HG03520 (cell line): ENCODE measurements at regions not wholly inside any gene's neighbourhood (a gene's known extent, or its start where the extent isn't known, plus 50 kb on each side); places are given as distances from the start of the nearest gene placed in this dataset.
A peak's percentile ranks its signal among the peaks of the same experiment; 100 is the strongest.

Source experiments
- ATAC-seq: cut with Tn5 transposase; IDR thresholded peaks from one replicate; pipeline ENCODE4 v1.9.1; 2021; ENCODE audit warnings: mild to moderate bottlenecking, moderate library complexity; ENCODE audit not compliant: unreplicated experiment

- no peak for ATAC-seq
Observed at GRCh38 chr15:38671675-38672254, 107.2 kb upstream of the RASGRP1 start.

- ATAC-seq = no peak
Observed at GRCh38 chr15:38672273-38672672, 107.7 kb upstream of the RASGRP1 start.

DNA sequence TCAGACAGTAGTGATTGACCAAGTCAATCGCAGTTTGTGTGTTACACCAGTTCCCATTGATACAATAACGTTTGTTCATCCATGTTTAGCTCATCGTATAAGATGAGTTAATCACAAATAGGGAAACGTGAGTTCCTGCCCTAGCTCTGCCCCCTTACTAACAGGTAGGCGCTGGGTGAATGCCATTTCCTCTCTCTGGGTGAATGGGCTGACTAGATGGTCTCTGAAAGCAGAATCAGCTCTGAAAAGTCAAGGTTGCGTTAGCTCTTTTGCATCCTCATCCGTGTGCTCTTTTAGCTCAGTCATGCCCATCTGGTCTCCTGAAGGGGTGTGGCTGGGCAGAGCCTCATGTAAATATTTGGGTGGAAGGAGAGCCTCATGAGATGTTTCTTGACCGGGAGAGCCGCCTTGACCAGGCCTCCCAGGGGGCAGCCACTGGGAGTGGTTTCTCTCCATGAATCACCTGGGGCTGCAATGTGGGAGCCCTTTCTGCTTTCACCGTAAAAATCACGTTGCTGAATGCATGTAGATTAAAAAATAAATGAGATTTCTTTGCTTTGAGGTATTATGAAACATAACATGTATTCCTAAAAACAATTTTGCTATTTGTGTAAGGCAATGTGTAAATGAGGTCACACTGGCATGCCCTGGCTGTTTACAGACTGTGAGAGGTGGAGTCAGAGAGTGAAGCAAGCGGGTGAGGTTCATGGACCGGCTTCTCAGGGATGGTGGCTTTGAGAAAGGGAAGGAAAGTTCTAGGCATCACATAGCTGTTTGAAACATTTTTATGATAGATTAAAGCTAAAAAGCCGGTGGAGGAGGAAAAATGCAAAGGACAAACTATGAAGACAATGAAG, 108.4 kb upstream of the RASGRP1 start:
- ATAC-seq = no peak

GRCh38 chr15:38674448-38674847, 109.8 kb upstream of the RASGRP1 start:
- ATAC-seq = no peak

DNA sequence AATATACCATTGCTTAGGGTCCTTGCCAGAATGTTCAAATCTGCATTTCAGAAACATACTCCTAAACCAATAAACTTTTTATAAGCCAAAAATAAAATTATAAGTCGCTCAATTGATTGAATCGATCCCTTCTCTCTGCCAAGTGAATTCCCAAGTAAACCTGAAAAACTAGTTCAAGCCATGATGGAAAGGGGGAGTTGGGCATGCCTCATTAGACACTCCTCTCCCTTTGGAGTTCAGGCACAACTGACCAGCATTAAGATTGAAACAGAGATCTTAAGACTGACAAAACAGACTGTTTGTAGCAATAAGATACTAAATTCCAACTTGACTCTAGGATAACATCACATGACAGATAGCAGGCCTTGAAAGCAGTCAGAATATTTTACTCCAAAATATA, 113.7 kb upstream of the RASGRP1 start:
- ATAC-seq = no peak

GRCh38 chr15:38680775-38681174, 116.2 kb upstream of the RASGRP1 start:
- ATAC-seq = no peak

DNA sequence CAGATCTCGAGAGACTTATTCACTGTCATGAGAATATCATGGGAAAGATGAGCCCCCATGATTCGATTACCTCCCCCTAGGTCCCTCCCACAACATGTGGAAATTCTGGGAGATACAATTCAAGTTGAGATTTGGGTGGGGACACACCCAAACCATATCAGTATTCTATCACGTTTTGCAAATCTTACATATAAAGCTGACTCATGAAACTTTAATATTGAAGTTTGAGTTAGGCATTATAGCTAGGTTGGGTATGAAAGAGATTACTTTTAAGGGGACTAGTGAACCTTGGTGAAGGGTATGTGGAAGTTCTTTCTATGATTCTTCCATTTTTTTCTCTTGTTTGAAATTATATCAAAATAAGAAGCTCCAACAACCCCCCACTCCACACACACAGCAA, 117.7 kb upstream of the RASGRP1 start:
- ATAC-seq = no peak

DNA sequence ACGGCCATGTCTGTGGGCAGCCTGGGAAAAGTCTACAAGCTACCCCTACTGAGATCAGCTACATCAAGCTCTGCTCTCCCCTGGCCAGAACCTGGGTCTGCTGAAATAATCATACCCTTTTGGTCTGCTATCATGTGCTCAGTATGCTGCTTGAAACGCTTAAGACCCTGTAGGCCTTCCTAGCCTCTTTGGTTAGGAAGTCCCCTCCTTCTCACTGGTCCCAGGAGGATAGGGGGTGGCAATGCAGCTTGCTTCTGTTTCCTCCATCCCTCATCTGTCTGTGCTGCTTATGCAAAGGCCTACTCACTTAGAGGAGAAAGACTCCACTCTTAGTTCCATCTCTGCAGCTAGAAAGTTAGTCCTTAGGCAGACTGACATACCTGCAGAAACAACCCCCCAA, 118.2 kb upstream of the RASGRP1 start:
- no peak for ATAC-seq

DNA sequence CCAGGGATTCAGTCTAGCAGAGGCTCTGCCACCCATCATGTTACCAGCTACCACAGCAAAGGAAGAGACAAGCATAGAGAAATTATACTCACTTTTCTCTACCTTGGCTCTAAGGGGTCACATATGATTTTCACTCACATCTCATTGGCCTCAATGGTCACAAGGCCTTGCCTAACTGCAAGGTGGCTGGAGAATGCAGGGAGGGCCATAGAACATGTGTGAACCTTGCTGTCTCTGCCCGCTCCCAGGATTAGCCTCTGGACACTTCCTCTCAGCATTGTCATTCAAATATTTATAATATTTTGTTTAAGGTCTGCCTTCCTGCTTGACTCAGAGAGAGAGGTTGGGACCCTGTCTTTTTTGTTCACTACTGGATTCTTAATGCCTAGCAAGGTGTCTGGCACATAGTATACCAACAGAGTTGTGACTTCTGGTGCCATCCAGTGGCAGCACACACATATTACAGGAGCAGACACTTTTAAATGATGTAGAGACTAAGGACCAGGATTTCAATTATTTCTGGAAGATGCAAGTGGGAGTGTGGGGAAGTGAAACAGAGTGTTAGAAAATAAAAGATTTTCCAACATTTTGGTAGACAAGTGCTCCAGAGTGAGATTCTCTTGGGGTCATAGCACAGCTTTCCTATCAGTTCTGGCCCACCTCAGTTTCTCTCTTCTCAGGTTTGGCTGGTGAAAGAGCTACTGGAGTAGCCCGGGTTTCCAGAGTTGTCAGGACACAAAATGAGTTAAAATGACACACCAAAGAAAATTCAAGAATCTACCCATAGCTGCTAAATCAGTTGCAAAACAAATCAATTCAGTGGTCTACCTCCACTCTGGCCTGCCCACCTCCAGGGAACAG, 119.0 kb upstream of the RASGRP1 start:
- ATAC-seq = peak; percentile 83

DNA sequence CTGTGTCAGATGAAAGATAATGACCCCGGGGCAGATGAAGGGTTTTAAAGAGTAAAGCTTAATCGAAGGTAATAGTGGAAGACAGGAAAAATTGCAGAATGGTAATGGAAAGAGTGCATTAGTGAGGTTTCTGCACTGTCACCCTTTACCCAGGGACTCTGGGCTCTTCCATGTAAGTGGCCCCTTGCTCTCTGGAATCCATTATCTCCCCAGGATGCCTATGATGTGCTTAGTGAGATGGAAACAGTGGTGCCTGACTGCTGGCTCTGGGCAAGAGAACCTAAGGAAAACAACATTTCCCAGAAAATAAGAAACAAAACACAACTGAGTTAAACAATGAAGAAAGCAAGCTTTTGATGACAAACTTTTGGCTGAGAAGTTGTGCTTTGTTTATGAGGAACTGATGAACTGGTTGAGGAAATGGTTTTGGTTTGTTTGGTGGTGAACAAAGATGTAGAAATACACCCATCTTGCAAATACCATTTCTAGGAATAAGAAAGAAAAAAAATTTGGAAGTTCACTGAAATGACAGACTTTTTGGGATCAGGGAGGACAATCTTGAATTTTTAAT, 119.9 kb upstream of the RASGRP1 start:
- no peak for ATAC-seq

DNA sequence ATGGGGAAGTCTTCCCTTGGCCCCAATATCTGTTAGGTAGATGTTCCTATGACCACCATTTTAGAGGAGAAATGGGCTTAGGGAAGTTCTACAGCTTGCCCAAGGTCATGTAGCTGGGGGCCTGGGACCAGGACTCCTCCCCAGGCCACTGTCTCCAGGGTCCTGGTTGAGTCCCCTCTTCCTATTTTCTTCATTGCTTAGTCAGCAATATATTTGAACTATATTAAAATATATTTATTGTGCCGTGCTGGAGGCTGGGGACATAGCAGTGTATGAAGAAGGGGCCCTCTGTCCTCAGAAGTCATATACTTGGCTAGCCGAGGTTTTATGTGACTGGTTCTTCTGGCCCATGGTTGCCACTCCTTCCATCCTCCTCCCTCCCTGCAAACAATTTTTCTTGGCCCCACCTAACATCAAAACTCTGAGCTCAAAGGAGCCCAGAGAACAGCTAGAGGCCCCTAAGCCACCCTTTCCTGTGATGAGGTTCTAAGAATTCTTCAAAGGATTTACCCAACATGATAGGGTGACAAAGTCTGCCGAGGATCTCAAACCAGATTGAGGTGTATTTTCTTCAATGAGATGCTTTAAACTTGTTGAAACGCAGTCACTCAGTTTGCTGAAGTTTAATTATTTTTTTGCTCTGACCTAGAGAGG, 121.2 kb upstream of the RASGRP1 start:
- no peak for ATAC-seq

DNA sequence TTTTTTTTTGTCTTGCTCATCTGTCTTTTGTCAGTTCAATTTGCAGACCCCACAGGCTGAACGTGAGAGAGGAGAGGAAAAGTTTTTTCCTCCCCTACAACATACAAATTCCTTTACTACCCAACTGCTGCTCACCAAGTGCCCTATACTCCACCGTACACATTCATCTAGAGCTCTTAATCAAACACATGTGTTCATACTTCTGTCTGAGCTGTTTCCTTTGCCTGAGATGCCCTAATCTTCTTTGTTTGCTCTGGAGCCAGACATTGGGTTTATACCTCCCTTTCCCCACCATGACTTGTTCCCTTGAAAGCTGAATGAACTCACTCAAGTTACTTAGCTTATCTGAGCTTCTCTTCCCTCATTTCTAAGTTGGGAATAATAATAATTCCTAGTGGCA, 122.7 kb upstream of the RASGRP1 start:
- no peak for ATAC-seq

DNA sequence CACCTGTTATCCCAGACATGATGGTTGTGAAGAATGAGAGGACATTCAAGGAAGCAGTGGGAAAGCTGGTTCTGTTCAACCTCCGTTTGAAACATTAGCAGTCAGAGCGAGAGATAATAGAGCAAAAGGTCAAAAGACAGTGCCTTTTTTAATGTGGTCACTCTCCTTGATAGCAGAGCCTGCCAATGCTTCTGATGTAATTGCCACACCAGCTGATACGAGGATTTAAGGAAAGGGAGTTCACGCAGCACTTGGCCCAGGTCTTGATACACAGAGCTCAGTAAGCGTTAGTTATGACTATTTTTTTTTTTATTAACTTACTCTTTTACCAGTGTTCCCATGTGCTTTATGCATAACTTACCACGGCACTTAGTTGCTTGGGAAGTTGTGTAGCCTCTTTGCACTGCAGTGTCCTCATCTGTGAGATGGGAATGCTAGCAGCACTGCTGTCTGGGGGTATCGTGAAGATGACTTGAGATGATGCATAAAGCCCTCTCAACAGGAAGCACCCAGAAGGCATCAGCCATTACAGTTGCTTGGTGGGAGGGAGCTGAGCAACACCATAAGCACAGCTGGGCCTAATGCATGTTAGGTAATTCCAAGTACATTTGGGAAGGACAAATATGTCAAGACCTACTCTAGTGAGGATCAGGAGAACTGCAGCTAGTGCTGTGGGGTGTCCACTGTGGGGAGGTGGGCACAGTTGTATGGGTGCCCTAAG, 123.3 kb upstream of the RASGRP1 start:
- no peak for ATAC-seq

GRCh38 chr15:38688761-38689160, 124.1 kb upstream of the RASGRP1 start:
- no peak for ATAC-seq

DNA sequence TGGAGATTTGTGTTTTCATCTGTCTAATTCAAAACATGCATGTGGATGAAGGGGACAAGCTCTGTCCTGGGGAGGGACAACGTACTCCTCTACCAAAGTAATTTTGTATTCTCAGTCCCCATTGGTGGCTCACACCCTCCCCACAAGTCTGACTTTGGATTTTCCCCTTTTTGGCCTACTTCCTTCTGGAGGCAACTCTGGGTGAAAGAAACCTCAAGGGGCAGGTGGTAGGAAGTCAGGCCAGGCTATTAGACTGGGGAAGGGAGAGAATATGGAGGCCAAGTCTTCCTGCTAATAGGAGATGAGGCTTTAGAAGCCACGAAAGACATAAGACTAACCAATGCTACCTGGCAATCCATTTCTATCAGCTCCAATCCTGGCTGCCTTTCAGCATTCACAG, 124.9 kb upstream of the RASGRP1 start:
- ATAC-seq = no peak

DNA sequence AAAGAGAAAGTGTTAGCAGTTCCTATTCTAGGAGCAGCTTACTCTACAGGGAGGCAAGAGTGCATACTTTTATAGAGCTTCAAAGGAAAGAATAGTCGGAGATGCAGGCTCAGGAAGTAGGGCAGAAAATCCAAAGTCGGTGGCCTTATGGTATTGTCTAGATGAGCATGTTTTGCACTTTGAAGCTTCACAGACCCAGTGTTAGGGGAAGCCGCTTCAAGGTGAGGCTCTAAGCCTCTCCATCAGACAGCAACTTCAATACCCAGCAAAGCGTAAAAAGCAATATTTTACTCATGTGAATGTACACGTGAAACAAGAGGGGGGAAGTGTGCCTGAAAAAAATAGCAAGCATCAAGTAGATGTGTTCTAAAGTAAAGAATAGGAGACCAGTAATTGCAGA, 125.6 kb upstream of the RASGRP1 start:
- no peak for ATAC-seq

GRCh38 chr15:38690719-38691332, 126.2 kb upstream of the RASGRP1 start:
- ATAC-seq = peak; percentile 55

GRCh38 chr15:38691377-38691776, 126.8 kb upstream of the RASGRP1 start:
- no peak for ATAC-seq

- no peak for ATAC-seq
Observed at GRCh38 chr15:38691965-38692788, 127.6 kb upstream of the RASGRP1 start.
